ENCODE measurements at regions not wholly inside any gene's neighbourhood (a gene's known extent, or its start where the extent isn't known, plus 50 kb on each side); places are given as distances from the start of the nearest gene placed in this dataset.

GRCh38 chr4:74618659-74619058 lies 173.7 kb downstream of the AREG start:
- Mint-ChIP-seq H3K9me3 (ENCODE audit: unreplicated experiment) (no peaks in the 10 kb centered on the region), H3K27me3 (ENCODE audit: unreplicated experiment) (no peaks in the 10 kb centered on the region), H3K36me3 (ENCODE audit: low read depth, unreplicated experiment) (no peaks in the 10 kb centered on the region), H3K4me1 (ENCODE audit: unreplicated experiment) (peaks cover 23% of the 10 kb centered on the region), H3K27ac (ENCODE audit: unreplicated experiment) (no peak overlapping the region), H3K4me3 (ENCODE audit: unreplicated experiment) (no peak overlapping the region)
- no peak for DNase-seq (ENCODE audit: low spot score)
- no peak for TF ChIP-seq CTCF (IDR thresholded peaks at IDR 0.05; ENCODE audit: unreplicated experiment)

GRCh38 chr4:74619931-74620702 lies 174.2 kb downstream of the BTC start:
- Mint-ChIP-seq H3K36me3 (ENCODE audit: low read depth, unreplicated experiment) (no peaks in the 10 kb centered on the region), H3K27ac (ENCODE audit: unreplicated experiment) (no peak overlapping the region), H3K9me3 (ENCODE audit: unreplicated experiment) (no peaks in the 10 kb centered on the region), H3K4me3 (ENCODE audit: unreplicated experiment) (no peak overlapping the region), H3K4me1 (ENCODE audit: unreplicated experiment) (peaks cover 22% of the 10 kb centered on the region), H3K27me3 (ENCODE audit: unreplicated experiment) (no peaks in the 10 kb centered on the region)
- DNase-seq (ENCODE audit: low spot score): no peak
- TF ChIP-seq CTCF (IDR thresholded peaks at IDR 0.05; ENCODE audit: unreplicated experiment): no peak

GRCh38 chr4:74621616-74622015 lies 172.7 kb downstream of the BTC start:
- peaks cover 11% of the 10 kb centered on the region for H3K4me1 Mint-ChIP-seq (ENCODE audit: unreplicated experiment)

DNA sequence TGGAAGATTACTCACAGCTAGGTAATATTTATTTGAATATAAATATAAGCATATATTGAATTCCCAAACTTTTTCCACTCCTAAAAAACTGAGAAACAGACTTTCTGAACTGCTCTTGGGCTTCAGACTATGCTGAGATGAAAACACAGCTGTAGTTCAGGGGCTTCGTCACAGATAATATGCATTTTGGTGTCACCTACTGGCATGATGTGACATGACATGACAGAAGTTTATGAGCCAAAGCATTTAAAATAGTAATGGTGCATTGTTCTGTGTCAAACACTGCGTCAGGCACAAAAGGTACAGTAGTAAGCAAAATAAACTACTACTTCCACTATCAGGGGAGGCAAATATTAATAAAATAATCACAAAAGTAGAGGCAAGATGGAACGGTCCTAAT lies 171.3 kb downstream of the BTC start:
- Mint-ChIP-seq H3K27ac (ENCODE audit: unreplicated experiment) (no peak overlapping the region), H3K9me3 (ENCODE audit: unreplicated experiment) (no peaks in the 10 kb centered on the region), H3K27me3 (ENCODE audit: unreplicated experiment) (no peaks in the 10 kb centered on the region), H3K36me3 (ENCODE audit: low read depth, unreplicated experiment) (no peaks in the 10 kb centered on the region), H3K4me1 (ENCODE audit: unreplicated experiment) (peaks cover 9% of the 10 kb centered on the region), H3K4me3 (ENCODE audit: unreplicated experiment) (no peak overlapping the region)
- peak; percentile 18 for DNase-seq (ENCODE audit: low spot score)
- TF ChIP-seq CTCF (IDR thresholded peaks at IDR 0.05; ENCODE audit: unreplicated experiment): peak; percentile 72

More at GRCh38 chr4:74621616-74622015, 172.7 kb downstream of the BTC start:
- H3K4me3 Mint-ChIP-seq (ENCODE audit: unreplicated experiment): no peak overlapping the region
- DNase-seq (ENCODE audit: low spot score): no peak
- TF ChIP-seq CTCF (IDR thresholded peaks at IDR 0.05; ENCODE audit: unreplicated experiment): no peak
- H3K9me3 Mint-ChIP-seq (ENCODE audit: unreplicated experiment): no peaks in the 10 kb centered on the region
- no peaks in the 10 kb centered on the region for H3K36me3 Mint-ChIP-seq (ENCODE audit: low read depth, unreplicated experiment)
- H3K27ac Mint-ChIP-seq (ENCODE audit: unreplicated experiment): no peak overlapping the region
- H3K27me3 Mint-ChIP-seq (ENCODE audit: unreplicated experiment): no peaks in the 10 kb centered on the region

GRCh38 chr4:74624351-74625151 lies 169.8 kb downstream of the BTC start:
- Mint-ChIP-seq H3K9me3 (ENCODE audit: unreplicated experiment) (no peaks in the 10 kb centered on the region), H3K27me3 (ENCODE audit: unreplicated experiment) (no peaks in the 10 kb centered on the region), H3K27ac (ENCODE audit: unreplicated experiment) (no peak overlapping the region), H3K36me3 (ENCODE audit: low read depth, unreplicated experiment) (no peaks in the 10 kb centered on the region), H3K4me3 (ENCODE audit: unreplicated experiment) (no peak overlapping the region), H3K4me1 (ENCODE audit: unreplicated experiment) (no peaks in the 10 kb centered on the region)
- DNase-seq (ENCODE audit: low spot score): no peak
- no peak for TF ChIP-seq CTCF (IDR thresholded peaks at IDR 0.05; ENCODE audit: unreplicated experiment)

All from endothelial cell (in vitro differentiated cells).